ENCODE measurements at regions not wholly inside any gene's neighbourhood (a gene's known extent, or its start where the extent isn't known, plus 50 kb on each side); places are given as distances from the start of the nearest gene placed in this dataset.

- TF ChIP-seq CTCF (IDR thresholded peaks at IDR 0.05) (no peak), POLR2A (IDR thresholded peaks at IDR 0.05) (no peak)
These were observed 680.8 kb upstream of the SEMA6A start for GRCh38 chr5:117255211-117256027.
